ENCODE measurements at regions not wholly inside any gene's neighbourhood (a gene's known extent, or its start where the extent isn't known, plus 50 kb on each side); places are given as distances from the start of the nearest gene placed in this dataset.

- no peaks in the 10 kb centered on the region for H3K27me3 ChIP-seq (ENCODE audit: insufficient read depth, low read length, poor library complexity)
- no peak overlapping the region for H3K4me3 ChIP-seq (ENCODE audit: low read depth in 1 of 2, low read length in 2 of 2)
- H3K27ac ChIP-seq (ENCODE audit: low read length) = no peak overlapping the region
- ATAC-seq (ENCODE audit: insufficient read depth, low read depth) (no peak), DNase-seq (no peak)
- H3K36me3 ChIP-seq (ENCODE audit: insufficient read depth, low read length) = no peaks in the 10 kb centered on the region
- no peak overlapping the region for H3K9ac ChIP-seq (ENCODE audit: low read depth, low read length)
- no peak for TF ChIP-seq CTCF (IDR thresholded peaks at IDR 0.05; ENCODE audit: borderline replicate concordance, extremely low read depth, low read length, poor library complexity, severe bottlenecking)
- TF ChIP-seq EZH2 (IDR thresholded peaks at IDR 0.05; ENCODE audit: borderline replicate concordance, low read depth, low read length, severe bottlenecking) = no peak
- no peaks in the 10 kb centered on the region for H4K20me1 ChIP-seq (ENCODE audit: insufficient read depth, low read length)
- H2AFZ ChIP-seq (ENCODE audit: low read depth, low read length) = no peak overlapping the region
- no peaks in the 10 kb centered on the region for H3K79me2 ChIP-seq (ENCODE audit: insufficient read depth, low read length)
- H3K4me2 ChIP-seq (ENCODE audit: insufficient read depth, low read length) = no peak overlapping the region
- H3K4me1 ChIP-seq (ENCODE audit: insufficient read depth, low read length) = no peaks in the 10 kb centered on the region
- H3K9me3 ChIP-seq (ENCODE audit: insufficient read depth, low read length, severe bottlenecking) = no peaks in the 10 kb centered on the region
These were observed 480.5 kb downstream of the TRIB2 start for GRCh38 chr2:13197248-13197647.

GRCh38 chr2:13201924-13202323 lies 485.2 kb downstream of the TRIB2 start:
- TF ChIP-seq CTCF (IDR thresholded peaks at IDR 0.05; ENCODE audit: borderline replicate concordance, extremely low read depth, low read length, poor library complexity, severe bottlenecking) = peak; percentile 23
- TF ChIP-seq EZH2 (IDR thresholded peaks at IDR 0.05; ENCODE audit: borderline replicate concordance, low read depth, low read length, severe bottlenecking) = no peak
- Histone ChIP-seq H3K9ac (ENCODE audit: low read depth, low read length) (no peak overlapping the region), H3K79me2 (ENCODE audit: insufficient read depth, low read length) (no peaks in the 10 kb centered on the region), H3K9me3 (ENCODE audit: insufficient read depth, low read length, severe bottlenecking) (no peaks in the 10 kb centered on the region), H3K4me3 (ENCODE audit: low read depth in 1 of 2, low read length in 2 of 2) (no peak overlapping the region), H3K27ac (ENCODE audit: low read length) (no peak overlapping the region), H3K27me3 (ENCODE audit: insufficient read depth, low read length, poor library complexity) (no peaks in the 10 kb centered on the region), H3K4me2 (ENCODE audit: insufficient read depth, low read length) (no peak overlapping the region), H3K36me3 (ENCODE audit: insufficient read depth, low read length) (no peaks in the 10 kb centered on the region), H3K4me1 (ENCODE audit: insufficient read depth, low read length) (no peaks in the 10 kb centered on the region), H4K20me1 (ENCODE audit: insufficient read depth, low read length) (no peaks in the 10 kb centered on the region), H2AFZ (ENCODE audit: low read depth, low read length) (no peak overlapping the region)
- DNase-seq = no peak
- no peak for ATAC-seq (ENCODE audit: insufficient read depth, low read depth)

- no peaks in the 10 kb centered on the region for H3K36me3 ChIP-seq (ENCODE audit: insufficient read depth, low read length)
- peaks cover 13% of the 10 kb centered on the region; the same call in 1 of the 2 replicates for H3K4me1 ChIP-seq (ENCODE audit: insufficient read depth, low read length)
- no peak overlapping the region for H3K9ac ChIP-seq (ENCODE audit: low read depth, low read length)
- ATAC-seq (ENCODE audit: insufficient read depth, low read depth) = peak; percentile 77
- H3K79me2 ChIP-seq (ENCODE audit: insufficient read depth, low read length) = no peaks in the 10 kb centered on the region
- H3K4me3 ChIP-seq (ENCODE audit: low read depth in 1 of 2, low read length in 2 of 2) = no peak overlapping the region
- H2AFZ ChIP-seq (ENCODE audit: low read depth, low read length) = no peak overlapping the region
- H3K27me3 ChIP-seq (ENCODE audit: insufficient read depth, low read length, poor library complexity) = no peaks in the 10 kb centered on the region
- DNase-seq = no peak
- peaks cover 2% of the 10 kb centered on the region for H3K9me3 ChIP-seq (ENCODE audit: insufficient read depth, low read length, severe bottlenecking)
- no peaks in the 10 kb centered on the region for H4K20me1 ChIP-seq (ENCODE audit: insufficient read depth, low read length)
- H3K4me2 ChIP-seq (ENCODE audit: insufficient read depth, low read length) = no peak overlapping the region
- no peak for TF ChIP-seq EZH2 (IDR thresholded peaks at IDR 0.05; ENCODE audit: borderline replicate concordance, low read depth, low read length, severe bottlenecking)
- TF ChIP-seq CTCF (IDR thresholded peaks at IDR 0.05; ENCODE audit: borderline replicate concordance, extremely low read depth, low read length, poor library complexity, severe bottlenecking) = no peak
- no peak overlapping the region for H3K27ac ChIP-seq (ENCODE audit: low read length)
These were observed 495.4 kb downstream of the TRIB2 start for GRCh38 chr2:13212115-13212514.

- ATAC-seq (ENCODE audit: insufficient read depth, low read depth) = no peak
- no peak overlapping the region for H3K27ac ChIP-seq (ENCODE audit: low read length)
- H3K79me2 ChIP-seq (ENCODE audit: insufficient read depth, low read length) = no peaks in the 10 kb centered on the region
- H3K4me1 ChIP-seq (ENCODE audit: insufficient read depth, low read length) = no peaks in the 10 kb centered on the region
- H3K4me2 ChIP-seq (ENCODE audit: insufficient read depth, low read length) = no peak overlapping the region
- no peaks in the 10 kb centered on the region for H3K36me3 ChIP-seq (ENCODE audit: insufficient read depth, low read length)
- no peak overlapping the region for H3K9ac ChIP-seq (ENCODE audit: low read depth, low read length)
- no peak for DNase-seq
- H3K9me3 ChIP-seq (ENCODE audit: insufficient read depth, low read length, severe bottlenecking) = peaks cover 2% of the 10 kb centered on the region
- TF ChIP-seq EZH2 (IDR thresholded peaks at IDR 0.05; ENCODE audit: borderline replicate concordance, low read depth, low read length, severe bottlenecking) (no peak), CTCF (IDR thresholded peaks at IDR 0.05; ENCODE audit: borderline replicate concordance, extremely low read depth, low read length, poor library complexity, severe bottlenecking) (no peak)
- H3K27me3 ChIP-seq (ENCODE audit: insufficient read depth, low read length, poor library complexity) = no peaks in the 10 kb centered on the region
- H2AFZ ChIP-seq (ENCODE audit: low read depth, low read length) = no peak overlapping the region
- H4K20me1 ChIP-seq (ENCODE audit: insufficient read depth, low read length) = no peaks in the 10 kb centered on the region
- no peak overlapping the region for H3K4me3 ChIP-seq (ENCODE audit: low read depth in 1 of 2, low read length in 2 of 2)
These were observed 501.5 kb downstream of the TRIB2 start for GRCh38 chr2:13218205-13218604.
